IMR-90 (cell line): ENCODE measurements at regions not wholly inside any gene's neighbourhood (a gene's known extent, or its start where the extent isn't known, plus 50 kb on each side); places are given as distances from the start of the nearest gene placed in this dataset.

ENCODE experiments used
- ATAC-seq: fragments of 200-7000 bp; cut with Tn5 transposase; 2 replicates; pipeline ENCODE4 v1.9.1; 2020; ENCODE audit warnings: low read depth, mild to moderate bottlenecking, moderate library complexity
- BruUV-seq: library from RNA; stranded (reverse); fragments of 400-500 nt; replicated peaks from 2 replicates; lab custom pipeline; 2021; lab: Mats Ljungman, UMichigan
- CTCF ChIA-PET: fragments of 300-600 bp; formaldehyde crosslinking; extraction: SDS; loops from one replicate; lab custom pipeline; 2021; ENCODE audit warnings: antibody characterized with exemption; lab: Yijun Ruan, JAX
- POLR2A ChIA-PET: fragments of 300-600 bp; sonication (Branson Sonifier 250); formaldehyde crosslinking; loops from one replicate; lab custom pipeline; 2022; ENCODE audit warnings: antibody characterized with exemption; ENCODE audit not compliant: unreplicated experiment; lab: Charles Lee
- DNase-seq: peaks from one replicate; pipeline ENCODE4 v3.0.0; 2013
- H2AFZ ChIP-seq: replicated peaks from 2 replicates; pipeline ENCODE3; 2013; ENCODE audit warnings: low read length, mild to moderate bottlenecking; ENCODE audit not compliant: poor library complexity
- H2AK5ac ChIP-seq: 2 replicates; pipeline ENCODE4 v1.6.1; 2013; ENCODE audit warnings: low read depth, low read length, inconsistent platforms
- H2AK9ac ChIP-seq: replicated peaks from 2 replicates; pipeline ENCODE3; 2013; ENCODE audit warnings: mild to moderate bottlenecking, low read depth, low read length, moderate library complexity; ENCODE audit not compliant: poor library complexity
- H2BK120ac ChIP-seq: 2 replicates; pipeline ENCODE4 v1.6.1; 2013; ENCODE audit warnings: low read depth, low read length, inconsistent platforms
- H2BK15ac ChIP-seq: 3 replicates; pipeline ENCODE4 v1.6.1; 2013; ENCODE audit warnings: low read depth, low read length, inconsistent platforms
- H2BK20ac ChIP-seq: 2 replicates; pipeline ENCODE4 v1.6.1; 2013; ENCODE audit warnings: low read depth, mild to moderate bottlenecking, inconsistent platforms, low read length, moderate library complexity
- H2BK5ac ChIP-seq: 2 replicates; pipeline ENCODE4 v1.6.1; 2013; ENCODE audit warnings: mild to moderate bottlenecking, low read depth, low read length, inconsistent platforms; ENCODE audit not compliant: poor library complexity, severe bottlenecking
- H3K14ac ChIP-seq: replicated peaks from 2 replicates; pipeline ENCODE4 v1.6.1; 2013; ENCODE audit warnings: low read depth, low read length, inconsistent platforms
- H3K18ac ChIP-seq: 2 replicates; pipeline ENCODE4 v1.6.1; 2013; ENCODE audit warnings: low read depth, low read length, control low read depth
- H3K23ac ChIP-seq: 2 replicates; pipeline ENCODE4 v1.6.1; 2013; ENCODE audit warnings: low read depth, low read length, inconsistent platforms
- H3K27ac ChIP-seq: 2 replicates; pipeline ENCODE4 v1.5.1; 2013; ENCODE audit warnings: mild to moderate bottlenecking, control low read depth, low read length; ENCODE audit not compliant: insufficient read depth
- H3K27me3 ChIP-seq: 2 replicates; pipeline ENCODE4 v1.6.1; 2013; ENCODE audit warnings: low read length; ENCODE audit not compliant: control insufficient read depth, insufficient read depth
- H3K36me3 ChIP-seq: 2 replicates; pipeline ENCODE4 v1.6.1; 2013; ENCODE audit warnings: low read length, mixed read lengths; ENCODE audit not compliant: control insufficient read depth, insufficient read depth
- H3K4ac ChIP-seq: 2 replicates; pipeline ENCODE4 v1.6.1; 2013; ENCODE audit warnings: low read depth, low read length, inconsistent platforms
- H3K4me1 ChIP-seq: 2 replicates; pipeline ENCODE4 v1.6.1; 2013; ENCODE audit warnings: low read length, mixed read lengths; ENCODE audit not compliant: control insufficient read depth, insufficient read depth
- H3K4me2 ChIP-seq: 2 replicates; pipeline ENCODE4 v1.6.1; 2013; ENCODE audit warnings: low read depth, mild to moderate bottlenecking, control low read depth, low read length, moderate library complexity
- H3K4me3 ChIP-seq: 2 replicates; pipeline ENCODE4 v1.5.1; 2013; ENCODE audit warnings: low read depth, mild to moderate bottlenecking, control low read depth, low read length, moderate library complexity; ENCODE audit not compliant: insufficient read depth
- H3K56ac ChIP-seq: 2 replicates; pipeline ENCODE4 v1.6.1; 2013; ENCODE audit warnings: low read length, inconsistent platforms; ENCODE audit not compliant: insufficient read depth; ENCODE audit errors: extremely low read depth
- H3K79me1 ChIP-seq, 2 experiments: 2 replicates each; pipeline ENCODE4 v1.6.1; 2013; ENCODE audit warnings: low read length in 2 of 2, inconsistent platforms in 1 of 2, low read depth in 1 of 2
- H3K9ac ChIP-seq: 2 replicates; pipeline ENCODE4 v1.6.1; 2013; ENCODE audit warnings: low read depth, low read length, control low read depth
- H3K9me1 ChIP-seq: 2 replicates; pipeline ENCODE4 v1.6.1; 2013; ENCODE audit warnings: low read length, inconsistent platforms; ENCODE audit not compliant: insufficient read depth
- H3K9me3 ChIP-seq: 2 replicates; pipeline ENCODE4 v1.6.1; 2013; ENCODE audit warnings: low read length; ENCODE audit not compliant: control insufficient read depth, insufficient read depth
- H4K20me1 ChIP-seq: 2 replicates; pipeline ENCODE4 v1.6.1; 2013; ENCODE audit warnings: low read length, inconsistent platforms; ENCODE audit not compliant: insufficient read depth
- H4K5ac ChIP-seq: 2 replicates; pipeline ENCODE4 v1.6.1; 2013; ENCODE audit warnings: mild to moderate bottlenecking, low read depth, low read length, control low read depth
- H4K8ac ChIP-seq, 2 experiments: 2 replicates each; pipeline ENCODE4 v1.6.1; 2013; ENCODE audit warnings: low read depth in 2 of 2, low read length in 2 of 2, control low read depth in 1 of 2, inconsistent platforms in 1 of 2
- H4K91ac ChIP-seq: 2 replicates; pipeline ENCODE4 v1.6.1; 2013; ENCODE audit warnings: low read depth, low read length, inconsistent platforms; ENCODE audit not compliant: insufficient read depth
- MAFK ChIP-seq: IDR thresholded peaks from 2 replicates; pipeline ENCODE4 v1.6.1; 2012; ENCODE audit warnings: low read depth, low read length, improper control_type of control experiment
- WGBS, 2 experiments: methylation state at CpG; one replicate each; pipeline versions ENCODE4 v1.1.5 to v1.1.7; 2013; ENCODE audit warnings: missing lambda C conversion rate in 2 of 2; ENCODE audit not compliant: insufficient read length in 1 of 2; ENCODE audit errors: extremely low coverage in 2 of 2; 5-methylcytosine and 5-hydroxymethylcytosine counted together
- dilution Hi-C: fragments of 300-500 bp; cut with HindIII; formaldehyde crosslinking; loops from one replicate; pipeline ENCODE4 v1.14.3; 2018; ENCODE audit warnings: low sequenced_read_pairs; ENCODE audit not compliant: unreplicated experiment
- in situ Hi-C: fragments of 300-500 bp; cut with MboI; formaldehyde crosslinking; loops from 3 replicates; pipeline ENCODE4 v1.14.3; 2019; ENCODE audit warnings: low sequenced_read_pairs, inconsistent platforms, mixed read lengths
- intact Hi-C: fragments of 100-400 bp; cut with micrococcal nuclease; formaldehyde crosslinking; loops from 2 replicates; pipeline ENCODE4 v1.10.0; 2022
- TF ChIP-seq, protein P1 (sequence below): fragments of 150-350 bp; IDR thresholded peaks from 2 replicates; pipeline ENCODE4 v1.6.1; 2016; ENCODE audit warnings: low read depth, mild to moderate bottlenecking, low read length, moderate library complexity, borderline replicate concordance

DNA sequence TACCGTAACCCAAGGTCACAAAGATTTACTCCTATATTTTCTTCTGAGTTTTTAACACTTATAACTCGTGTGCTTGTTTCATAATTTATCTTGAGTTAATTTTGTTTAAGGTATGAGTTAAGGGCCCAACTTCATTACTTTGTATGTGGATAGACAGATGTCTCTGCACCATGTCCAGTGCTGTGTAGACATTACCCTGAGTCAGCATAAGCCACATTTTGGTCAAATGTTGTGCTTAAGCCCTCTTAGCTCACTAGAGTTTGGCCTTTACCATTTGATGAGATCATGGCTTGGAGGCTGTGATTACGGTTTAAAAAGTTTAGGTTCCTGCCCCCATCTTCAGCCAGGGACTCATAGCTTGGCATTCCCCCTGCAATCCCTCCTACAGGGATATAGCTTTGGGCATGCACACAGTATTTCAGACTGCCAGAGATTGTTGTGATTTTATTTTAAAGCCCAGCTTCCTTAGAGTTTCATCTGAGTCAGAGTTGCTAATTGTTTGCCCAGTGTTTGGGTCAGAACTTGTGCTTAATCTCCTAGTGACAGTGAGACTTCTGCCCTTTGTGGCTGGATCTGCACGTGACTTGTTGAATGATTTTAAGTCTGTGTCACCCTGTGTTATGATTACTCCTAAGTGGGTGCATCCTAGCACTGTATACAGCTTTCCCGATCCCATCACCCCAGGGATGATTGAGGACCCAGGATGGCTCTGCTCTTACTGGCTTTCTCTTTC lies 393.1 kb downstream of the CNTNAP4 start:
- no peak overlapping the region for H3K9ac ChIP-seq
- no peak overlapping the region for H3K18ac ChIP-seq
- POLR2A ChIA-PET: no interaction called here
- intact Hi-C loops (no loop called here), dilution Hi-C loops (no loop called here), in situ Hi-C loops (no loop called here)
- TF ChIP-seq, protein P1, sequence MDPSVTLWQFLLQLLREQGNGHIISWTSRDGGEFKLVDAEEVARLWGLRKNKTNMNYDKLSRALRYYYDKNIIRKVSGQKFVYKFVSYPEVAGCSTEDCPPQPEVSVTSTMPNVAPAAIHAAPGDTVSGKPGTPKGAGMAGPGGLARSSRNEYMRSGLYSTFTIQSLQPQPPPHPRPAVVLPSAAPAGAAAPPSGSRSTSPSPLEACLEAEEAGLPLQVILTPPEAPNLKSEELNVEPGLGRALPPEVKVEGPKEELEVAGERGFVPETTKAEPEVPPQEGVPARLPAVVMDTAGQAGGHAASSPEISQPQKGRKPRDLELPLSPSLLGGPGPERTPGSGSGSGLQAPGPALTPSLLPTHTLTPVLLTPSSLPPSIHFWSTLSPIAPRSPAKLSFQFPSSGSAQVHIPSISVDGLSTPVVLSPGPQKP: no peak
- peak; percentile 72 for TF ChIP-seq MAFK
- BruUV-seq: no TSS peak
- H3K56ac ChIP-seq: no peak overlapping the region
- H3K36me3 ChIP-seq: no peaks in the 10 kb centered on the region
- no peaks in the 10 kb centered on the region for H3K27me3 ChIP-seq
- H3K4ac ChIP-seq: no peak overlapping the region
- no peak overlapping the region for H4K5ac ChIP-seq
- H3K4me1 ChIP-seq: no peaks in the 10 kb centered on the region
- no peak overlapping the region for H2BK20ac ChIP-seq
- H2AK9ac ChIP-seq: no peak overlapping the region
- H3K4me3 ChIP-seq: no peak overlapping the region
- H2BK15ac ChIP-seq: no peak overlapping the region
- WGBS, 2 experiments: no CpG with 5 or more reads among the region's 5 CpGs
- no peak overlapping the region for H3K4me2 ChIP-seq
- no peaks in the 10 kb centered on the region for H4K20me1 ChIP-seq
- H2BK120ac ChIP-seq: no peak overlapping the region
- H2AFZ ChIP-seq: no peak overlapping the region
- no peaks in the 10 kb centered on the region for H3K9me3 ChIP-seq
- no peaks in the 10 kb centered on the region for H3K79me1 ChIP-seq
- no peak overlapping the region for H4K91ac ChIP-seq
- no peak overlapping the region for H2BK5ac ChIP-seq
- H4K8ac ChIP-seq: no peak overlapping the region
- ATAC-seq (no peak), DNase-seq (no peak)
- no peak overlapping the region for H3K27ac ChIP-seq
- CTCF ChIA-PET: no interaction called here
- no peak overlapping the region for H3K23ac ChIP-seq
- no peak overlapping the region for H3K14ac ChIP-seq
- no peaks in the 10 kb centered on the region for H3K9me1 ChIP-seq
- H2AK5ac ChIP-seq: no peak overlapping the region
